GM21360 (cell line): ENCODE measurements at regions not wholly inside any gene's neighbourhood (a gene's known extent, or its start where the extent isn't known, plus 50 kb on each side); places are given as distances from the start of the nearest gene placed in this dataset.

Experiments used
- ATAC-seq: cut with Tn5 transposase; IDR thresholded peaks from one replicate; pipeline ENCODE4 v1.9.1; 2021; ENCODE audit warnings: mild to moderate bottlenecking, moderate library complexity; ENCODE audit not compliant: unreplicated experiment

GRCh38 chr2:62305421-62306176 is 109.7 kb downstream of the B3GNT2 start:
- ATAC-seq = no peak

GRCh38 chr2:62304429-62305417 is 108.8 kb downstream of the B3GNT2 start:
- ATAC-seq = no peak

- no peak for ATAC-seq
Measured at GRCh38 chr2:62303788-62304187, 107.9 kb downstream of the B3GNT2 start.

GRCh38 chr2:62302631-62303435 is 106.9 kb downstream of the B3GNT2 start:
- no peak for ATAC-seq

- ATAC-seq = no peak
Measured at GRCh38 chr2:62300925-62301324, 105.0 kb downstream of the B3GNT2 start.

GRCh38 chr2:62297624-62298010 is 101.7 kb downstream of the B3GNT2 start:
- ATAC-seq = no peak

- no peak for ATAC-seq
Measured at GRCh38 chr2:62296832-62297623, 101.1 kb downstream of the B3GNT2 start.

GRCh38 chr2:62296034-62296831 is 100.3 kb downstream of the B3GNT2 start:
- no peak for ATAC-seq

GRCh38 chr2:62293490-62294271 is 97.8 kb downstream of the B3GNT2 start:
- no peak for ATAC-seq

- ATAC-seq = no peak
Measured at GRCh38 chr2:62293151-62293489, 97.2 kb downstream of the B3GNT2 start.

GRCh38 chr2:62292190-62292589 is 96.3 kb downstream of the B3GNT2 start:
- ATAC-seq = no peak

- no peak for ATAC-seq
Measured at GRCh38 chr2:62291517-62292137, 95.7 kb downstream of the B3GNT2 start.

GRCh38 chr2:62291052-62291451 is 95.1 kb downstream of the B3GNT2 start:
- ATAC-seq = no peak

GRCh38 chr2:62287899-62288880 is 92.3 kb downstream of the B3GNT2 start:
- ATAC-seq = peak; percentile 51

GRCh38 chr2:62287282-62287681 is 91.4 kb downstream of the B3GNT2 start:
- no peak for ATAC-seq

GRCh38 chr2:62286089-62286785 is 90.3 kb downstream of the B3GNT2 start:
- ATAC-seq = no peak

- no peak for ATAC-seq
Measured at GRCh38 chr2:62284980-62285379, 89.1 kb downstream of the B3GNT2 start.
